ENCODE measurements at regions not wholly inside any gene's neighbourhood (a gene's known extent, or its start where the extent isn't known, plus 50 kb on each side); places are given as distances from the start of the nearest gene placed in this dataset.
"Not testable (repeated sequence)": the region's sequence is repeated elsewhere in the genome, so short reads cannot be mapped to it uniquely, and the experiment has no call there.

- no peak for DNase-seq (ENCODE audit: low spot score)
These were observed 72.1 kb upstream of the GRB10 start for GRCh38 chr7:50854831-50855230.

- DNase-seq (ENCODE audit: low spot score), result no peak
These were observed 71.6 kb upstream of the GRB10 start for GRCh38 chr7:50854247-50854646.

- no peak for DNase-seq (ENCODE audit: low spot score)
These were observed 70.6 kb upstream of the GRB10 start for GRCh38 chr7:50853311-50853710.

- no peak for DNase-seq (ENCODE audit: low spot score)
These were observed 70.2 kb upstream of the GRB10 start for GRCh38 chr7:50852901-50853300.

GRCh38 chr7:50851891-50852290 lies 69.2 kb upstream of the GRB10 start:
- no peak for DNase-seq (ENCODE audit: low spot score)

GRCh38 chr7:50851451-50851850 lies 68.8 kb upstream of the GRB10 start:
- no peak for DNase-seq (ENCODE audit: low spot score)

GRCh38 chr7:50849991-50850390 lies 67.3 kb upstream of the GRB10 start:
- no peak for DNase-seq (ENCODE audit: low spot score)

GRCh38 chr7:50848203-50848602 lies 65.5 kb upstream of the GRB10 start:
- DNase-seq (ENCODE audit: low spot score), result no peak

GRCh38 chr7:50844861-50845260 lies 62.2 kb upstream of the GRB10 start:
- DNase-seq (ENCODE audit: low spot score), result not testable (repeated sequence)

GRCh38 chr7:50842041-50842440 lies 59.3 kb upstream of the GRB10 start:
- no peak for DNase-seq (ENCODE audit: low spot score)

GRCh38 chr7:50838675-50839377 lies 56.1 kb upstream of the GRB10 start:
- DNase-seq (ENCODE audit: low spot score), result no peak

- no peak for DNase-seq (ENCODE audit: low spot score)
These were observed 55.3 kb upstream of the GRB10 start for GRCh38 chr7:50837965-50838364.

GRCh38 chr7:50836646-50837045 lies 54.0 kb upstream of the GRB10 start:
- DNase-seq (ENCODE audit: low spot score), result no peak

- no peak for DNase-seq (ENCODE audit: low spot score)
These were observed 52.5 kb upstream of the GRB10 start for GRCh38 chr7:50835156-50835555.

GRCh38 chr7:50834679-50835078 lies 52.0 kb upstream of the GRB10 start:
- no peak for DNase-seq (ENCODE audit: low spot score)

- no peak for DNase-seq (ENCODE audit: low spot score)
These were observed 51.4 kb upstream of the GRB10 start for GRCh38 chr7:50834031-50834535.

- DNase-seq (ENCODE audit: low spot score), result no peak
These were observed 50.0 kb upstream of the GRB10 start for GRCh38 chr7:50832744-50833143.
